ENCODE measurements at regions not wholly inside any gene's neighbourhood (a gene's known extent, or its start where the extent isn't known, plus 50 kb on each side); places are given as distances from the start of the nearest gene placed in this dataset.
"Not testable (repeated sequence)": the region's sequence is repeated elsewhere in the genome, so short reads cannot be mapped to it uniquely, and the experiment has no call there.

- DNase-seq, result not testable (repeated sequence)
Observed at GRCh38 chr3:74825404-74825803, 210.9 kb upstream of the CNTN3 start.

- DNase-seq, result no peak
Observed at GRCh38 chr3:74824366-74824765, 209.9 kb upstream of the CNTN3 start.

GRCh38 chr3:74814181-74814580, 199.7 kb upstream of the CNTN3 start:
- DNase-seq, result no peak

GRCh38 chr3:74812756-74813155, 198.3 kb upstream of the CNTN3 start:
- no peak for DNase-seq

- no peak for DNase-seq
Observed at GRCh38 chr3:74808506-74809275, 194.2 kb upstream of the CNTN3 start.

GRCh38 chr3:74801924-74802323, 187.5 kb upstream of the CNTN3 start:
- DNase-seq, result no peak

GRCh38 chr3:74789111-74789510, 174.7 kb upstream of the CNTN3 start:
- no peak for DNase-seq

GRCh38 chr3:74787011-74787410, 172.6 kb upstream of the CNTN3 start:
- DNase-seq, result peak; percentile 26

GRCh38 chr3:74771401-74771800, 156.9 kb upstream of the CNTN3 start:
- DNase-seq, result no peak

GRCh38 chr3:74768010-74768409, 153.6 kb upstream of the CNTN3 start:
- no peak for DNase-seq

- DNase-seq, result no peak
Observed at GRCh38 chr3:74766405-74766804, 151.9 kb upstream of the CNTN3 start.

GRCh38 chr3:74763830-74764229, 149.4 kb upstream of the CNTN3 start:
- DNase-seq, result no peak

- no peak for DNase-seq
Observed at GRCh38 chr3:74756674-74757073, 142.2 kb upstream of the CNTN3 start.

GRCh38 chr3:74752290-74752689, 137.8 kb upstream of the CNTN3 start:
- no peak for DNase-seq

- no peak for DNase-seq
Observed at GRCh38 chr3:74751775-74752174, 137.3 kb upstream of the CNTN3 start.

GRCh38 chr3:74750901-74751300, 136.4 kb upstream of the CNTN3 start:
- DNase-seq, result no peak

GRCh38 chr3:74739242-74739641, 124.8 kb upstream of the CNTN3 start:
- DNase-seq, result no peak

GRCh38 chr3:74722211-74722610, 107.8 kb upstream of the CNTN3 start:
- DNase-seq, result no peak

- no peak for DNase-seq
Observed at GRCh38 chr3:74713977-74714376, 99.5 kb upstream of the CNTN3 start.

- DNase-seq, result no peak
Observed at GRCh38 chr3:74711913-74712512, 97.6 kb upstream of the CNTN3 start.

GRCh38 chr3:74709951-74710350, 95.5 kb upstream of the CNTN3 start:
- no peak for DNase-seq

- no peak for DNase-seq
Observed at GRCh38 chr3:74693696-74694393, 79.4 kb upstream of the CNTN3 start.

- no peak for DNase-seq
Observed at GRCh38 chr3:74693251-74693650, 78.8 kb upstream of the CNTN3 start.

- no peak for DNase-seq
Observed at GRCh38 chr3:74691946-74692345, 77.5 kb upstream of the CNTN3 start.
